OCI-LY7 (cell line): ENCODE measurements at regions not wholly inside any gene's neighbourhood (a gene's known extent, or its start where the extent isn't known, plus 50 kb on each side); places are given as distances from the start of the nearest gene placed in this dataset.

Experiments
- BruUV-seq: library from RNA; stranded (reverse); fragments of 400-500 nt; replicated peaks from 2 replicates; lab custom pipeline; 2021; lab: Mats Ljungman, UMichigan
- CTCF ChIA-PET: fragments of 300-600 bp; sonication (Branson Sonifier 250); formaldehyde crosslinking; loops from one replicate; lab custom pipeline; 2022; ENCODE audit warnings: antibody characterized with exemption; ENCODE audit not compliant: unreplicated experiment; lab: Charles Lee
- POLR2A ChIA-PET: fragments of 300-600 bp; sonication (Branson Sonifier 250); formaldehyde crosslinking; loops from one replicate; lab custom pipeline; 2022; ENCODE audit warnings: antibody characterized with exemption; lab: Charles Lee
- DNase-seq: peaks from one replicate; pipeline ENCODE4 v3.0.0-alpha.2; 2015; ENCODE audit warnings: low spot score
- H2AFZ ChIP-seq: fragments of 200-600 bp; sonication (generic), shearing (Covaris generic); 2 replicates; pipeline ENCODE4 v1.6.1; 2014; ENCODE audit warnings: mild to moderate bottlenecking, antibody characterized with exemption, low read length, moderate library complexity
- H3K27ac ChIP-seq: fragments of 200-600 bp; sonication (generic); 2 replicates; pipeline ENCODE4 v1.5.1; 2014; ENCODE audit warnings: mixed run types, low read depth, mild to moderate bottlenecking, moderate library complexity, low read length, inconsistent platforms; ENCODE audit not compliant: poor library complexity, severe bottlenecking
- H3K36me3 ChIP-seq: fragments of 200-600 bp; sonication (generic); 2 replicates; pipeline ENCODE4 v1.6.1; 2014; ENCODE audit warnings: mild to moderate bottlenecking, antibody characterized with exemption, low read length, moderate library complexity, mixed read lengths; ENCODE audit not compliant: insufficient read depth
- H3K4me1 ChIP-seq: fragments of 200-600 bp; sonication (generic); 2 replicates; pipeline ENCODE4 v1.5.1; 2014; ENCODE audit warnings: mild to moderate bottlenecking, low read length; ENCODE audit not compliant: insufficient read depth, poor library complexity, severe bottlenecking
- H3K4me2 ChIP-seq: fragments of 200-600 bp; sonication (generic); 2 replicates; pipeline ENCODE4 v1.6.1; 2014; ENCODE audit warnings: mild to moderate bottlenecking, low read length
- H3K4me3 ChIP-seq: fragments of 200-600 bp; sonication (generic); 2 replicates; pipeline ENCODE4 v1.5.1; 2014; ENCODE audit warnings: mild to moderate bottlenecking, low read depth, low read length; ENCODE audit not compliant: poor library complexity, severe bottlenecking
- H3K79me2 ChIP-seq: fragments of 200-600 bp; sonication (generic); 2 replicates; pipeline ENCODE4 v1.6.1; 2016; ENCODE audit warnings: low read depth, mild to moderate bottlenecking, low read length, moderate library complexity, mixed read lengths; ENCODE audit not compliant: insufficient read depth
- H3K9me2 ChIP-seq: fragments of 200-600 bp; sonication (generic); 2 replicates; pipeline ENCODE4 v1.6.1; 2016; ENCODE audit warnings: mild to moderate bottlenecking, low read length, mixed read lengths; ENCODE audit not compliant: insufficient read depth
- H3K9me3 ChIP-seq: fragments of 200-600 bp; sonication (generic); 2 replicates; pipeline ENCODE4 v1.6.1; 2014; ENCODE audit warnings: mild to moderate bottlenecking, mixed run types, low read length, mixed read lengths
- H4K20me1 ChIP-seq: fragments of 200-600 bp; sonication (generic); 2 replicates; pipeline ENCODE4 v1.6.1; 2014; ENCODE audit warnings: mild to moderate bottlenecking, antibody characterized with exemption, low read length, moderate library complexity, mixed read lengths; ENCODE audit not compliant: insufficient read depth
- EZH2phosphoT487 ChIP-seq: fragments of 200-600 bp; sonication (generic); IDR thresholded peaks from 2 replicates; pipeline ENCODE4 v1.6.1; 2018; ENCODE audit warnings: low read depth, borderline replicate concordance, mild to moderate bottlenecking, mixed run types, antibody characterized with exemption, low read length, moderate library complexity, mixed read lengths
- intact Hi-C: fragments of 100-400 bp; cut with micrococcal nuclease; formaldehyde crosslinking; loops from one replicate; pipeline ENCODE4 v1.10.0; 2022; ENCODE audit not compliant: unreplicated experiment
- TF ChIP-seq, protein P1 (sequence below): fragments of 200-600 bp; sonication (generic); conservative IDR thresholded peaks from 2 replicates; pipeline ENCODE4 v1.5.1; 2014; ENCODE audit warnings: mild to moderate bottlenecking, antibody characterized with exemption, low read length, moderate library complexity, mixed read lengths

DNA sequence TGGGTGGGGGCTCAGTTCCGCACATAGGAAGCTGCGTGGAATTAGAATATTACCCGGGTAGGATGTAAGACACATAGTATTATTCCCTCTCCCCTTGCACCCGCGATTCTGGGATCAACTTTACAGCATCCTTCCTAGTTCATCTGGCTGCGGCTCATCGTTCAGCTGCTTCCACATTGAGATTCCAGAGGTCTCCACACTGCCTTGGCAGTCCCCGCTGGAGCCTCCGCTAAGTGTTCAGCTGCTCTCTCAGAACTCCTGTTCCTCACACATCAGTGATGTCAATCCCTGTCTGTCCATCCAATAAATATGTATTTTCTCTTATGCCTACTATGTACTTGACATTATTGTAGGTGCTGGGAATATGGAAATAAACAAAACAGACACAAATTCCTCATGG lies 135.6 kb upstream of the SYT6 start:
- ChIA-PET CTCF (no interaction called here), POLR2A (interaction anchor here (0.6 to 0.7 kb wide), 2 partner anchors 718 to 924 kb away, joined by 4 to 8 read pairs; no protein-coding TSS in a partner anchor)
- no peaks in the 10 kb centered on the region for H4K20me1 ChIP-seq
- H3K4me1 ChIP-seq = no peaks in the 10 kb centered on the region
- H3K4me3 ChIP-seq = no peak overlapping the region
- H3K27ac ChIP-seq = no peak overlapping the region
- intact Hi-C loops = no loop called here
- H3K9me3 ChIP-seq = no peaks in the 10 kb centered on the region
- no peaks in the 10 kb centered on the region for H3K79me2 ChIP-seq
- H2AFZ ChIP-seq = no peak overlapping the region
- TF ChIP-seq, protein P1, sequence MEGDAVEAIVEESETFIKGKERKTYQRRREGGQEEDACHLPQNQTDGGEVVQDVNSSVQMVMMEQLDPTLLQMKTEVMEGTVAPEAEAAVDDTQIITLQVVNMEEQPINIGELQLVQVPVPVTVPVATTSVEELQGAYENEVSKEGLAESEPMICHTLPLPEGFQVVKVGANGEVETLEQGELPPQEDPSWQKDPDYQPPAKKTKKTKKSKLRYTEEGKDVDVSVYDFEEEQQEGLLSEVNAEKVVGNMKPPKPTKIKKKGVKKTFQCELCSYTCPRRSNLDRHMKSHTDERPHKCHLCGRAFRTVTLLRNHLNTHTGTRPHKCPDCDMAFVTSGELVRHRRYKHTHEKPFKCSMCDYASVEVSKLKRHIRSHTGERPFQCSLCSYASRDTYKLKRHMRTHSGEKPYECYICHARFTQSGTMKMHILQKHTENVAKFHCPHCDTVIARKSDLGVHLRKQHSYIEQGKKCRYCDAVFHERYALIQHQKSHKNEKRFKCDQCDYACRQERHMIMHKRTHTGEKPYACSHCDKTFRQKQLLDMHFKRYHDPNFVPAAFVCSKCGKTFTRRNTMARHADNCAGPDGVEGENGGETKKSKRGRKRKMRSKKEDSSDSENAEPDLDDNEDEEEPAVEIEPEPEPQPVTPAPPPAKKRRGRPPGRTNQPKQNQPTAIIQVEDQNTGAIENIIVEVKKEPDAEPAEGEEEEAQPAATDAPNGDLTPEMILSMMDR = no peak
- TF ChIP-seq EZH2phosphoT487 = no peak
- no peak overlapping the region for H3K4me2 ChIP-seq
- H3K36me3 ChIP-seq = no peaks in the 10 kb centered on the region
- DNase-seq = no peak
- BruUV-seq = no TSS peak
- no peaks in the 10 kb centered on the region; the same call in 1 of the 2 replicates for H3K9me2 ChIP-seq

DNA sequence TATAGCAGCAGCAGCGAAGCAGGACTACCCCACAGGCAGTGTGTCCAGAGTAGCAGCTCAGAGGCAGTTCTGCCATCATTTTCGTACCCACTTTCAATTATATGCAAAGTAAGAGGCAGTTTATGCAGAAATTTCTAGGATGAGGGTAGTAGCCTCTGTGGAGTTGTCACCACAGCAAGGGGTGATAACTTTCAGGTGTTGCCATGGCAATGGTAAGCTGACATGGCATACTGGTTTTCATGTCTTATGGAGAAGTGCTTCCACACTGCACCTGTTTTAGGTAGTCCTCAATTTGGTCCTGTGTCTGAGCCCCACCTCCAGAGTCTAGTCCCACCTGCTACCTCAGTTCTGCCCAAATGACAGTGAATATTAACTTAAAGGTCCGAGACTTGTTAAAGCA lies 133.3 kb upstream of the SYT6 start:
- no peaks in the 10 kb centered on the region for H3K36me3 ChIP-seq
- no peak for TF ChIP-seq EZH2phosphoT487
- TF ChIP-seq, protein P1 = no peak
- no peaks in the 10 kb centered on the region for H3K79me2 ChIP-seq
- BruUV-seq = no TSS peak
- no peak overlapping the region for H3K4me3 ChIP-seq
- no peaks in the 10 kb centered on the region for H3K9me2 ChIP-seq
- intact Hi-C loops = no loop called here
- H3K4me1 ChIP-seq = no peaks in the 10 kb centered on the region
- no peak overlapping the region for H3K4me2 ChIP-seq
- no peak overlapping the region for H3K27ac ChIP-seq
- ChIA-PET POLR2A (no interaction called here), CTCF (no interaction called here)
- no peaks in the 10 kb centered on the region for H3K9me3 ChIP-seq
- no peak overlapping the region for H2AFZ ChIP-seq
- H4K20me1 ChIP-seq = no peaks in the 10 kb centered on the region
- no peak for DNase-seq

DNA sequence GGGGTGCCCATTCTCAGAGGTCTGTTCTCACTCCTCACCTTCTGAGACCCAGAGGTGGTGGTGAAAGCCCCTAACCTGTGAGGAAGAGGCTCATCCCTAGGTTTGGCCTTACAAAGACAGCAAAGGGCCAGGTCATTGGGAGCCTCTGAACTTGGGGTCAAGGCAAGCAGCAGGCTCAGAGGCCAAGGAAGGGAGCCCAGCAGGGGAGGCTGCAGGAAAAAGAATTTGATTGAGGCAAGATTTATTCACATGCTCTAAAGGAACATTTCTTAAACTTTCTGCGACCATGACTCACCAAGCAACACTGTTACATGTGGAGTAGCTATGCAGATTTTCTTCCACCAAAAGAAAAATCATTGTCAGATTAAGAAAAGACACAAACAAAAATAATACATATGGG lies 132.5 kb upstream of the SYT6 start:
- BruUV-seq = no TSS peak
- Histone ChIP-seq H3K4me1 (no peaks in the 10 kb centered on the region), H3K36me3 (no peaks in the 10 kb centered on the region), H3K4me3 (no peak overlapping the region), H2AFZ (no peak overlapping the region), H4K20me1 (no peaks in the 10 kb centered on the region), H3K4me2 (no peak overlapping the region), H3K9me3 (no peaks in the 10 kb centered on the region), H3K9me2 (no peaks in the 10 kb centered on the region), H3K27ac (no peak overlapping the region), H3K79me2 (no peaks in the 10 kb centered on the region)
- CTCF ChIA-PET = no interaction called here
- TF ChIP-seq, protein P1 = no peak
- no peak for TF ChIP-seq EZH2phosphoT487
- no peak for DNase-seq
- intact Hi-C loops = no loop called here
- POLR2A ChIA-PET = interaction anchor here (0.6 to 1.1 kb wide), 2 partner anchors 14 to 280 kb away, joined by 3 read pairs; no protein-coding TSS in a partner anchor
